GM21423 (cell line): ENCODE measurements at regions not wholly inside any gene's neighbourhood (a gene's known extent, or its start where the extent isn't known, plus 50 kb on each side); places are given as distances from the start of the nearest gene placed in this dataset.

Experiments used
- ATAC-seq: cut with Tn5 transposase; IDR thresholded peaks from one replicate; pipeline ENCODE4 v1.9.1; 2021; ENCODE audit warnings: mild to moderate bottlenecking, moderate library complexity; ENCODE audit not compliant: unreplicated experiment

DNA sequence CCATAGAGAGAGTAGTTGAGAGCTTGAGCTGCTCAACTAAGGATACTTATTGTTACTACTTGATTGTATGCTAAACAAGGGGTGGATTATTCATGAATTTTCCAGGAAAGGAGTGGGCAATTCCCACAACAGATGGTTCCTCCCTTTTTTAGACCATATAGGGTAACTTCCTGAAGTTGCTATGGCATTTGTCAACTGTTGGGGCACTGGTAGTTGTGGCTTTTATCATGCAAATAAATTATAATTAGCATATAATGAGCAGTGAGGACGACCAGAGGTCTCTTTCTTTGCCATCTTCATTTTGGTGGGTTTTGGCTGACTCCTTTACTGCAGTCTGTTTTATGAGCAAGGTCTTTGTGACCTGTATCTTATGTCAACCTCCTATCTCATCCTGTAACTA lies 1403.5 kb upstream of the PABPC4L start:
- no peak for ATAC-seq

- ATAC-seq = no peak
Observed at GRCh38 chr4:135604531-135604930, 1402.9 kb upstream of the PABPC4L start.

DNA sequence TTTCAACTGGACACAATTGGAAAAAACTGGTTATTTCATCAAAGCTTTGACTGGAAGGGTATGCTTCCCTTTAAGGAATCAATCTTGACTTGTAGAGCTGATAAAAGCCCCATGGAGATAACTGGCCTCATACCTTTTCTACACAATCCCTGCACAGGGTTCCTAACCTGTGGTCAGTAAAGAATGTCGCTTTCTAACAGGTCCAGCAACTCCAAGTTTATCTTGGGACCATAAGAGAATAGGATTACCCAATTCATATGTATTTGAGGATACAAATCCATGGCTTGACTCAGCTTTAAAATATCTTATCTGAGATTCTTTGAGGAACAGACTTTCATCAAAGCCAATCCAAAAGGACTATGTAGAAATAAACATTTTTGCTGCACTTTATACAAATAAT lies 1399.8 kb upstream of the PABPC4L start:
- ATAC-seq = no peak

GRCh38 chr4:135598151-135598550 lies 1396.6 kb upstream of the PABPC4L start:
- ATAC-seq = no peak

DNA sequence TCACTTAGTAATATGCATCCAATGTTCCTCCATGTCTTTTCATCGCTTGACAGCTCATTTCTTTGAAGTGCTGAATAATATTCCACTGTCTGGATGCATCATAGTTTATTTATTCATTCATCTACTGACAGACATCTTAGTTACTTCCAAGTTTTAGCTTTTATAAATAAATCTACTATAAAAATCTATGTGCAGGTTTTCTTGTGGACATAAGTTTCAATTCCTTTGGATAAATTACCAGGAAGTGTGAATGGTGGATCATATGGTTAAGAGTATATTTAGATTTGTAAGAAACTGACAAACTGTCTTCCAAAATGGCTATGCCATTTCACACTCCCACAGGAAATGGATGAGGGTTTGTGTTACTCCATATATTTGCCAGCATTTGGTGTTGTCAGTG lies 1392.9 kb upstream of the PABPC4L start:
- no peak for ATAC-seq

- ATAC-seq = no peak
Observed at GRCh38 chr4:135575041-135575440, 1373.5 kb upstream of the PABPC4L start.

- no peak for ATAC-seq
Observed at GRCh38 chr4:135573251-135573650, 1371.7 kb upstream of the PABPC4L start.

- ATAC-seq = no peak
Observed at GRCh38 chr4:135564090-135564489, 1362.5 kb upstream of the PABPC4L start.

DNA sequence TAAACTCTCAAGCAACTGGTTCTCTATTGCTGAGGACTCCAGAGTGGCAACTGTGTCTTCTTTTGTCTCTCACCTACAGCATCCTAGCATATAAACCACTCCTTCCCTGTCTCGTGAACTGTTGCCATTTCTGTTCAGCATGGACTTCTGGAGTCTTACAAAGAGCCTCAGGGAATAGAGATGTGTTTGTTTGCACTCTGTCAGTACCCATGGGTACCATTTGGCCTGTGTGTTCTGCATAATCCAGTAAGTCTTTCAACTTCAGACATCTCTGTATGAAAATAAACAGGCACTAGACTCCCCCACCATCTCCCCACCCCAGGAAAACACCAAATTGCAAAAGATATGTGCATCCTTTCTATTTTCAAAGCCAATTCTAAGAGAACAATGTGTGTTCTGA lies 1351.6 kb upstream of the PABPC4L start:
- ATAC-seq = no peak

- ATAC-seq = no peak
Observed at GRCh38 chr4:135552131-135552530, 1350.5 kb upstream of the PABPC4L start.

DNA sequence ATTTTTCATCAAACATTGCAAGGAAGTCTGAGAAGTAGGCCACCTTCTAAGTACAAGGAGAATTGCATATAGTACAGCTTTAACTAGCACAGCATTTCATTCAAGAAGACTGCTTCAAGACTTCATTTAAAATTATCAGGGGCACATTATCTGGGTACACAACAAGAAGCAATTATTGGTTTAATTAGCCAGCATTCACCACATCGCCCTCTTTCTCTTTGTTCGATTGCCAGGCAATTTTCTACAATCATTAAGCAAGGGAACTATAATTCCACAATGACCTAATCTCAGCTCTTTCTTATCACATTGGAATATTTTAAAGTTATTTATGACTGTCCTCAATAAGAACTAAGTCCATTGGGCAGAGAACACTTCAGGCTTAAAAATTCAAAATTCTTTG lies 1347.1 kb upstream of the PABPC4L start:
- ATAC-seq = no peak

DNA sequence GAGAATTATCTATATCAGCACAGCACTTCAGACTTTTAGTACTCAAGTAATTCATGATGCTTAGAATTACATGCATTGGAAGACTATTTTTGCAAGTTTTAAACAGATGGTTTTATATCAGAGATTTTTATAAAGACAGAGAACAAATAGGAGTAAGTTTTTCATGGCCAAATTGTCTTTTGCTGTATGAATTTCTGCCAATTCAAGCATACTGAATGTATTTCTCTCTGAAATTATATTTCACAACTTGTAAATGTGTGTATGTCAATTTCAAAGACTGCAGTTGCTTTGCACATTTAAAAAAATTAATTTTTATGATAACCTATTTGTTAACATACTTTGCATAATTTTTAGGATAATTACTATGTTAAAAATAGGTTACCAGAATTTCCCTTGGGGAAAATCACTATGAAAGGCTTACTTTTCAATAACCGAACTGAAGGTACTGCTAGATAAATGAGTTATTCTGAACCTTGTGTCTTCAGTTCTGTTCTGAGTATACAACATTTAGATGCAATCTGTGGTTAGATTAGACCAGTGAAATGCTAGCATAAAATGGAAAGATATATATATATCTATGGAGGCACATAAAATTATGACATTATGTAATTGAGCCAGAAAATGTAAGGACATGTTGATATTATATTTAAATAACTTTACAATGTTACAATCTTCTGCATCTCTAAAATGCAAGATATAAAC lies 1344.2 kb upstream of the PABPC4L start:
- no peak for ATAC-seq

DNA sequence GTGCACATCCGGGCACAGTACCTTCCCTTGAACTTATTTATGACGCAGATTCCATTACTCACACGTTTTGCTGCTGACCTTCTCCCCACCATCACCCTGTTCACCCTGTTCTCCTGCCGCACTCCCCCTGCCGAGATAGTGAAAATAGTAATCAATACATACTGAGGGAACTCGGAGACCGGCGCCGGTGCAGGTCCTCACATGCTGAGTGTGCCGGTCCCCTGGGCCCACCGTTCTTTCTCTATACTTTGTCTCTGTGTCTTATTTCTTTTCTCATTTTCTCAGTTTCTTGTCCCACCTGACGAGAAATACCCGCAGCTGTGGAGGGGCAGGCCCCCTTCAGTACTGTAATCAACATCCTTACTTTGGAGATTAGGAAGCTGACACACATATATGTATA lies 1337.1 kb upstream of the PABPC4L start:
- ATAC-seq = no peak

DNA sequence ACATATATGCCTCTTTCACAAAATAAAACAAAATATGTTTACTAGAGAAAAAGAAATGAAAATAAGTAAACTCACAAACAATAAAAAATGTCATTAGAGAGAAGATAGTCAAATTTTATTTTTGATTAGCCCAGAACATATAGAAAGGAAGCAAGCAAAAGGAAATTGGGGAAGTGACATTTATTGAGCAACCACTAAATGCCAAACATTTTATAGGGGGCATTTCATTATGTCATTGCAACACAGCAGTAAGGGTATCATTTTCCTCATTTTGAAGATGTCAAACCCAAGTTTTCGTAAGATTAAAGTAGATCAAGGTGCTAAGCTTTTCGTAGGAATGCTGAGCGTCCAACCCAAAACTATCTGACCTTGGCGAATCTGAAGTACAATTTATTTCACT lies 1331.5 kb upstream of the PABPC4L start:
- no peak for ATAC-seq

- ATAC-seq = no peak
Observed at GRCh38 chr4:135532132-135532531, 1330.5 kb upstream of the PABPC4L start.

DNA sequence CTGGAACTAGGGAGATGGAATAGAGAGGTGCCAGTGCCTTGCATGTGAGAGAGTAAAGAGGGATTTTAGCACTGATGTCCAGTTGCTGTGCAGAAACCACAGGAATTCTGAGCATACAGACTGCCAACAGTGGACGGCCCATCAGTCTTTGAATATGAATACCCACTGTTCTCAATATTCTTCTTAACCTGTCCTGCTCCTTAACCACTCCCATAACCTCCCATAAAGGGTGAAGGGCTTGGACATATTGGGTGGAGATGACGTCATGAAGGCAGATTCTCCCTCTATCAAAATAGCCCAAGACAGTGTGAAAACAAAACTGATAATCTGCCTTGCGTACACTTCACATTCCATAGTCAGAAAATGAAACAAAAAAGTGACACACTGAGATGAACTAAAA lies 1313.7 kb upstream of the PABPC4L start:
- no peak for ATAC-seq

- ATAC-seq = no peak
Observed at GRCh38 chr4:135510582-135510981, 1309.0 kb upstream of the PABPC4L start.

- no peak for ATAC-seq
Observed at GRCh38 chr4:135508006-135508714, 1306.6 kb upstream of the PABPC4L start.

DNA sequence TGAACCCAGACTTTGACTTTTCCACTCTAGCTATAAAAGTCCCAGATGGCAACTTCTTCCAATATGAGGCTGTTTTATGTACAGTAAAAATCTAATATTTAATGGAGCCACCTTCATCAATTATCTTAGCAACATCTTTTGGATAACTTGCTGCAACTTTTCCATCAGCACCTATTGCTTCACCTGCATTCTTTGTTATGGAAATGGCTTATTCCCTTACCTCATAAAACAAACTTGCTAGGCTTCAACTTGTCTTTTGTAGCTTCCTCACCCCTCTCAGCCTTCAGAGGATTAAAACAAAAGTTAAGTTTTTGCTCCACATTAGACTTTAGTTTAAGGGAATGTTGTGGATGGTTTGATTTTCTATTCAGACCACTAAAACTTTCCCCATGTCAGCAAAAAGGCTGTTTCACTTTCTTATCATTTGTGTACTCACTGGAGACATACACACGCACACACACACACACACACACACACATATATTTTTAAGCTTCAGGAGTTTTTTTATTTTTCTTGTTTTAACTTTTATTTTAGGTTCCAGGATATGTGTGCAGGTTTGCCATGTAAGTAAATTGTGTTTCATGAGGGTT lies 1296.1 kb upstream of the PABPC4L start:
- ATAC-seq = no peak

- no peak for ATAC-seq
Observed at GRCh38 chr4:135492439-135492838, 1290.8 kb upstream of the PABPC4L start.

DNA sequence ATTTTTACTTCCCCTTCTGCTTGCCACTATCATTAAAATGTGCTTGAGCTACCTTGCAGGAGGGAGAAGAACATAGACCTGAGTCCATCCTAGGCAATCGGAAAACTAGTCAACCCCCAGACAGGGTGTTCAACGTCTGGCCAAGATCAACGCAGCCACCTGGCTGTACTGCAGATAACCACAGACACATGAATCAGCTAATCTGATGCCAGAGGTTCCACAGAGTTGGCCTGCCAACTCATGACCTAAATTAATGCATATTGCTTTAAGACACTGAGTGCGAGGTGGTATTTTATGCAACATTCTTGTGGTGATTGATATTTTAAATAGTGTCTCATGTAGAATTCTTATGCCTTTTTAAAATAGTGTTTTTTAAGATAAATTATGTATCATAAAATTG lies 1283.8 kb upstream of the PABPC4L start:
- ATAC-seq = no peak

GRCh38 chr4:135476272-135476671 lies 1274.7 kb upstream of the PABPC4L start:
- no peak for ATAC-seq
